ENCODE measurements at regions not wholly inside any gene's neighbourhood (a gene's known extent, or its start where the extent isn't known, plus 50 kb on each side); places are given as distances from the start of the nearest gene placed in this dataset.

DNA sequence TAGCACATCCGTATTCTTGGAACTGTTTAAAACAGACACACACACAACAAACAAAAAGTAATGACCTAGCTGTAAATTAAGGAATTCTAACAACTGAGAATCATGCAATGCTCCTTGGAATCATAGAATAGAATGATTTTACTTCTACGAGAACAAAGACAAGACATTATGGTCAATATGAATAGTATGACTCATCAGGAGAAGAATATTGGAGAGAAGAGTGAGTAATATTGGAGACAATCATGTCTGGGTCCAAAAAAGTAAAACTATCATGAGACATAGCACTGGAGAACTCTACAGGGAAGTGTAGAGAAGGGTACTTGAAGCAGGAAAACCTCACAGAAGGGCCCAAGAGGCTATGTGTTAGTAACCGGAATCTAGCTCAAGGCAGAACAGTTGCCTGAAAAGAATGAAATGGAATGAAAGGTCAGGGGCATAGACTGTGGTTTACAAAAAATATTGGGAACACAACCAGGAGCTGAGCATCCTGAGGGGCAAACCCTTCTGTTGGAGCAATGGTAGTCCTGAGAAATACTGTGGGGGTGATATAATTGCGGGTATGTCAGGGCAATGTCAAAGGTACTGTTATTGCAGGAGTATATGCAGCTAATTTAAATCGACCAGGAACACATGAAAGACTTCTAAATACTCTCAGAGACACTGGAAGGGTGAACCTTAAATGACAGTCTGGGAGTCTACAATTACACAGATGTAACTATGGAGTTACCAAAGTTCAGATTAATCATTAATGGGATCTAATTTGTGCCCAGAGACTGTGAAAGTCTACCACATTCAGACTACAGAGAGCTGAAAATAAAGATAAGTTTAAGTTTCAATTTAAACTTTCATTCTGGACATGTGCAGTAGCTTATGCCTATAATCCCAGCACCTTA lies 201.2 kb downstream of the BCHE start:
- no peak for FAIRE-seq

GRCh38 chr3:165624761-165625160 lies 212.5 kb downstream of the BCHE start:
- DNase-seq (ENCODE audit: insufficient read length, low spot score) (no peak), FAIRE-seq (no peak)
- TF ChIP-seq CTCF (IDR thresholded peaks at IDR 0.05; ENCODE audit: insufficient read depth, missing control alignments), result no peak

More for the DNA sequence above, 201.2 kb downstream of the BCHE start:
- no peak for DNase-seq (ENCODE audit: insufficient read length, low spot score)
- TF ChIP-seq CTCF (IDR thresholded peaks at IDR 0.05; ENCODE audit: insufficient read depth, missing control alignments), result no peak

- FAIRE-seq (no peak), DNase-seq (ENCODE audit: insufficient read length, low spot score) (no peak)
- no peak for TF ChIP-seq CTCF (IDR thresholded peaks at IDR 0.05; ENCODE audit: insufficient read depth, missing control alignments)
These were observed 214.9 kb downstream of the BCHE start for GRCh38 chr3:165622356-165622755.

- TF ChIP-seq CTCF (IDR thresholded peaks at IDR 0.05; ENCODE audit: insufficient read depth, missing control alignments), result no peak
These were observed 218.2 kb downstream of the BCHE start for GRCh38 chr3:165619069-165619468.

GRCh38 chr3:165617134-165617533 lies 220.1 kb downstream of the BCHE start:
- FAIRE-seq (no peak), DNase-seq (ENCODE audit: insufficient read length, low spot score) (no peak)
- TF ChIP-seq CTCF (IDR thresholded peaks at IDR 0.05; ENCODE audit: insufficient read depth, missing control alignments), result no peak

More at GRCh38 chr3:165619069-165619468, 218.2 kb downstream of the BCHE start:
- DNase-seq (ENCODE audit: insufficient read length, low spot score) (no peak), FAIRE-seq (no peak)

GRCh38 chr3:165614337-165614736 lies 222.9 kb downstream of the BCHE start:
- FAIRE-seq, result no peak
- TF ChIP-seq CTCF (IDR thresholded peaks at IDR 0.05; ENCODE audit: insufficient read depth, missing control alignments), result no peak
- DNase-seq (ENCODE audit: insufficient read length, low spot score), result no peak

- FAIRE-seq, result no peak
- no peak for DNase-seq (ENCODE audit: insufficient read length, low spot score)
- TF ChIP-seq CTCF (IDR thresholded peaks at IDR 0.05; ENCODE audit: insufficient read depth, missing control alignments), result no peak
These were observed 224.2 kb downstream of the BCHE start for GRCh38 chr3:165613014-165613413.
